Large intestine (tissue), 3 donors: ENCODE measurements at regions not wholly inside any gene's neighbourhood (a gene's known extent, or its start where the extent isn't known, plus 50 kb on each side); places are given as distances from the start of the nearest gene placed in this dataset.

ENCODE experiments used
- DNase-seq, 2 donors: peaks; one replicate each; pipeline versions ENCODE4 v3.0.0 to v3.0.0-alpha.2; 2013
- H3K27ac ChIP-seq: one replicate; pipeline ENCODE4 v1.5.1; 2013; ENCODE audit warnings: low read length
- H3K27me3 ChIP-seq: 2 replicates; pipeline ENCODE4 v1.6.1; 2013; ENCODE audit warnings: low read length; ENCODE audit not compliant: control insufficient read depth, insufficient read depth
- H3K36me3 ChIP-seq: 2 replicates; pipeline ENCODE4 v1.6.1; 2013; ENCODE audit warnings: low read length; ENCODE audit not compliant: control insufficient read depth, insufficient read depth
- H3K4me1 ChIP-seq: one replicate; pipeline ENCODE4 v1.6.1; 2013; ENCODE audit warnings: low read length; ENCODE audit not compliant: control insufficient read depth, insufficient read depth
- H3K4me3 ChIP-seq: one replicate; pipeline ENCODE4 v1.5.1; 2013; ENCODE audit warnings: low read length
- H3K9me3 ChIP-seq: one replicate; pipeline ENCODE4 v1.6.1; 2013; ENCODE audit warnings: mild to moderate bottlenecking, low read depth, low read length, moderate library complexity; ENCODE audit not compliant: control insufficient read depth
- WGBS: methylation state at CpG from one replicate; pipeline ENCODE4 v1.1.5; 2013; ENCODE audit warnings: low lambda C conversion rate; ENCODE audit not compliant: insufficient coverage; 5-methylcytosine and 5-hydroxymethylcytosine counted together

DNA sequence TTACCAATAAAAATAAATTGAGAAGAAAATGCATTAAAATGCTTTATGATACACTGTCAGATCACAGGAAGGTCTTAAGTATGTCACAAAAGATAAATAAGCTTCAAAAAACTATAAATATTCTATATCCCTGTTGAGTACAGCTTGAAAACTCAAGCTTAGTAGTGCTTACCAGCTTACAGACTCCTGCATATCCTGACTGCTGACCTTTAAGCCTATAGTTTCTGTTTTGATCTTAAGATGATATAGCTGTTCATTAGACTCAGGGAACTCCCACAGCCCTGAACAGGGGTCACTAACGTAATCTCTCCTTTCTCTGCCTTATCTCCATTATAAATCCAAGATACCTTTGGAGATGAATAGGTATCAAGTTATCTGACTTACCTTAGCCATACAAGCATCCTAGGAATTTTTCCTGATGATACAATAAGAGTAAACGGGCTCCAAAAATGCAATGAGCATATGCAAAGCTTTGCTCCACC, 93.7 kb upstream of the RBBP8 start:
- WGBS, result 33% methylated on average over 1 of the region's 2 CpGs
- H3K4me1 ChIP-seq, result peaks cover 23% of the 10 kb centered on the region
- no peak overlapping the region for H3K4me3 ChIP-seq
- DNase-seq, result peak in 1 of 2 donors; percentile 48
- no peaks in the 10 kb centered on the region for H3K36me3 ChIP-seq
- H3K27me3 ChIP-seq, result no peaks in the 10 kb centered on the region
- no peaks in the 10 kb centered on the region for H3K9me3 ChIP-seq
- peak overlapping the region; percentile 81 for H3K27ac ChIP-seq

DNA sequence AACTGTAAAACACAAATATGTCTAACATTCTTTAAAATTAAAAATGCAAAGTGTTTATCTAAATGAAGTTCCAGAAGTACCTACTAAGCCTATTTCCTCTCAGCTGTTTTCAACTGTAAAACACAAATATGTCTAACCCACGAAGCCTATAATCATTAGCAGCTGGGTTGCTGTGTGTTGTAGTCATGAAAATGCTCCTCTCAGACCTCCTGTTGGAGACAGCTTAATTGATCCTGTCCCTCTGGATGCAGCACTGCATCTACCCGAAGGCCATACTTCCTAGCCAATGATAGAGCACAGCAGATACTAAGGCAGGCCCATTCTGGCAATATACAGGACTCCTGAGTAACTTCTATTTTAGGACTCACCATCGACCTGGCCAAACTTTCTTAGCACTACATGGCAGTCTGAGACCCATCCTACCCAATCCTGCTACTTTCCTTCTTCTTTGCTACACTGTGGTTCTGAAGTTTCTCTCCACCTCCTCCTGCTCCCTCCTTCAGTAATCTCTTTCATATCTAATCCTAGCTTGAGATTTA, 92.5 kb upstream of the RBBP8 start:
- Histone ChIP-seq H3K4me1 (peaks cover 23% of the 10 kb centered on the region), H3K27ac (no peak overlapping the region), H3K4me3 (no peak overlapping the region), H3K36me3 (no peaks in the 10 kb centered on the region), H3K9me3 (no peaks in the 10 kb centered on the region), H3K27me3 (no peaks in the 10 kb centered on the region)
- DNase-seq, result no peak
- WGBS, result no CpG with 5 or more reads among the region's 3 CpGs

DNA sequence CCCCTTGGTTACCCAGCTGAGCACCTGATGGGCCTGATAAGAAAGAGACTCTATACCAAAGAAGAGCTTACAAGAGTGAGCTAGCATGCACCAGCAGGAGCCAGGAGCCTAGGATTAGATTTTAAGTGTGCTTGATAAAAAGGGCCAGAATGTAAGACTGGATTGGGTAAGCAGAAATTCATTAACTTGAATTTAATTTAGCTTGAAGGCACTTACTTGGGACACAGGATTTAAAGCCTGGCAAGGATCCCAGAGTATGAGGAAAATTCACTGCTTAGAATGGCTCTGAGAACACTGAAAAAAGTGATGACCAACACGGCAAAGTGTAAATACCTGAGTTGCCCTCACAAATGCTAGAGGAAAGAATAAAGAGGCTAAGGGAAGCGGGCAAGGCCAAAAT, 91.3 kb upstream of the RBBP8 start:
- Histone ChIP-seq H3K9me3 (no peaks in the 10 kb centered on the region), H3K36me3 (no peaks in the 10 kb centered on the region), H3K4me1 (peaks cover 23% of the 10 kb centered on the region), H3K27ac (no peak overlapping the region), H3K4me3 (no peak overlapping the region), H3K27me3 (no peaks in the 10 kb centered on the region)
- no CpG with 5 or more reads among the region's 2 CpGs for WGBS
- DNase-seq, result no peak

DNA sequence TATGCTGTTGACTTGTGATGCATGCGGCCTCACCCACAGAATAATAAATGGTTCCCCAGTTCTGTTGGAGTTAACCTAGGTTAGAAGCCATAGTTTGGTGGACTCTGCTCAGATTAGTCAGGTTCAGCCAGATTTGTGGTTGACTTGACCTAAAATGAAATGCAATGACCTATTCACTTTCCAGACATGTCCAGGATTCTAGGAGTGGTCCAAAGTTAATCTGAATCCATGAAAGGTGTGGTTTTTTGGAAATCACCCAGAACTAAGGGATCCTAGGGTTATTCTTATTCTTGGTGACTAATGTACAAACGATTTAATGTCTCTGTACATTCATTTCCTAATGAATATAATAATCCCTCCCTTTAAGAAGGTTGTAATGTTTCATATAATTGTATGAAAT, 88.9 kb upstream of the RBBP8 start:
- Histone ChIP-seq H3K4me1 (peaks cover 5% of the 10 kb centered on the region), H3K9me3 (no peaks in the 10 kb centered on the region), H3K36me3 (no peaks in the 10 kb centered on the region), H3K27me3 (no peaks in the 10 kb centered on the region), H3K4me3 (no peak overlapping the region), H3K27ac (no peak overlapping the region)
- DNase-seq, result no peak
- WGBS, result no CpG with 5 or more reads among the region's 2 CpGs

DNA sequence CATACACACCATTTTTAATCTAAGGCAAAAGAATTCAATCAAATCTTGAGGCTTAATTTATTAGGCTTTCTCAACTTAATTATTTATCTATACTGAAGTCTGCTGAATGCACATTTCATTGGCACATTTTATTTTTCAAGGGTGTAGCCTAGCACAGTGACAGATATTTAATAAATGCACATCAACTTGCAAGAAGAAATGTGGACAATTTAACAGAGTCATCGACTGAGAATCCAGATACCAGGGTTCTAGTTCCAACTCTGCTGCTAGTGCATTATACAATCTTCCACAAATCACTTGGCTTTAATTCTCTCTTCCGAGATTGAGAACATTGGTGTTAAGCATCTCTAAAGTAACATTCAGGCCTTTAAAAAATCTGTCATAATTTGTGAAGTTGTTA, 88.5 kb upstream of the RBBP8 start:
- Histone ChIP-seq H3K4me1 (peaks cover under 1% of the 10 kb centered on the region), H3K4me3 (no peak overlapping the region), H3K27me3 (no peaks in the 10 kb centered on the region), H3K9me3 (no peaks in the 10 kb centered on the region), H3K27ac (no peak overlapping the region), H3K36me3 (no peaks in the 10 kb centered on the region)
- no peak for DNase-seq
- 86% methylated on average over 1 of the region's 2 CpGs for WGBS

DNA sequence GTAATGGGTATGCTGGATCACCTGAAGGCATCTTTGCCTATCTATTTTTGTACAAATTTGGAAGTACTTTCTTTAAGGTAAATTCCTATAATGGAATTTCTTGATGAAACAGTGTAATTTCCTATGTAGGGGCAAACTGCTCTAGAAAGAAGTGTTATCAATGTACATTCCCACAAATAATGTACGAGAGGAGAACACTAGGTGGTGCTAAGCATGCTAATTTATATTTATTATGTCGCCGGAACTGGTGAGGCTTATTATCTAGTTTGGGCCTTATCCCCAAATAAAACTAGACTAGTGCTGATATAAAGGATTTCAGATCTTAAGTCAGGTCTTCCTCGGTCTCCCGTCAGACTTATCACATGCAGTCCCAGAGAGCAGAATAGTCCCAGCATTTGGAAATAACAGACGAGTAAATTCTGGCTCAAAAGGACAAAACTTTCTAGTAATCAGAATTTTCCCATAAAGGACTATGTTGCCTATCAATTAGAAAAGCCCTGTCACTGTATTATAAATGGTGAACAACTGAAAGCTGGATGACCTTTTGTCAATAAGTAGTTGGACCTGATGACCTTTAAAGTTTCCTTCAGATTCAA, 86.9 kb upstream of the RBBP8 start:
- DNase-seq, result no peak
- Histone ChIP-seq H3K36me3 (no peaks in the 10 kb centered on the region), H3K9me3 (no peaks in the 10 kb centered on the region), H3K4me1 (no peaks in the 10 kb centered on the region), H3K4me3 (no peak overlapping the region), H3K27me3 (no peaks in the 10 kb centered on the region), H3K27ac (no peak overlapping the region)
- WGBS, result no CpG with 5 or more reads among the region's 6 CpGs

DNA sequence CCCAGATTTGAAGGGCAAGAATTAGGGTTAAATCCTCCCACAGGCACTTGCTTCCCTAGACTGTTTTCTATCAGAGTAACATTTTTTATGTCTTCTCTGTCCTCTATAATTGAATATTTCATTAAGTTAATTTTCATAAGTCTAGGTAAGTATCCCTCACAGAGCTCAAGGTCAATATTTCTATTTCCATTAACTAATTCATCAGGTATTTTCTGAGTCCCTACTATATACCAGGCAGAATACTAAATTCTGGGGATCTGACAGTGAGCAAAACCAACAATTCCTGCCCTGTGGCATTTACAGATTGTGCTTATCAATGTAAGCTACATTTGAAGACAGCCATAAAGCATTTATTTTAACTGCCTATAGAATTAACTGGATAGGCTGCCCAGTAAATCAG, 86.4 kb upstream of the RBBP8 start:
- no peak overlapping the region for H3K27ac ChIP-seq
- H3K27me3 ChIP-seq, result no peaks in the 10 kb centered on the region
- H3K4me3 ChIP-seq, result no peak overlapping the region
- no peaks in the 10 kb centered on the region for H3K9me3 ChIP-seq
- no peaks in the 10 kb centered on the region for H3K4me1 ChIP-seq
- H3K36me3 ChIP-seq, result no peaks in the 10 kb centered on the region
- DNase-seq, result no peak

DNA sequence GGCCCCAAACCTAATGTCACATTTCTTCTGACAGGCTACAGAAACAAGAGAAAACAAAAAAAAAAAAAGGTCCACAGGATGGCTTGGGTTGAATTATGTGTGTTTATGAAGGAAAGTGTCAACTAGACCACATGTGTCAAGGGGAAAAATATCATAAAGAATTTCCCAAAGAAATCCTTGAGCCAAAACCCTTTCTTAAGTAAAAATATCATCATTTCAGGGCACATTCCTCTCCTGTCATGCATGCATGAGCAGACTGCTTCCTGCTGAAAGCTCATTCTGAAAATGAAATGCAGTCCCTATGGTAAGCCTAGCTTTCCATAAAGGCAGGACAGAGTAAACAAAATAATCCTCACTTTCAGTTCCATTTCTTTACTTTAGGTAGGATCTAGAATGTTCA, 85.7 kb upstream of the RBBP8 start:
- no peak for DNase-seq
- Histone ChIP-seq H3K4me1 (no peaks in the 10 kb centered on the region), H3K27me3 (no peaks in the 10 kb centered on the region), H3K9me3 (no peaks in the 10 kb centered on the region), H3K27ac (no peak overlapping the region), H3K36me3 (no peaks in the 10 kb centered on the region), H3K4me3 (no peak overlapping the region)

DNA sequence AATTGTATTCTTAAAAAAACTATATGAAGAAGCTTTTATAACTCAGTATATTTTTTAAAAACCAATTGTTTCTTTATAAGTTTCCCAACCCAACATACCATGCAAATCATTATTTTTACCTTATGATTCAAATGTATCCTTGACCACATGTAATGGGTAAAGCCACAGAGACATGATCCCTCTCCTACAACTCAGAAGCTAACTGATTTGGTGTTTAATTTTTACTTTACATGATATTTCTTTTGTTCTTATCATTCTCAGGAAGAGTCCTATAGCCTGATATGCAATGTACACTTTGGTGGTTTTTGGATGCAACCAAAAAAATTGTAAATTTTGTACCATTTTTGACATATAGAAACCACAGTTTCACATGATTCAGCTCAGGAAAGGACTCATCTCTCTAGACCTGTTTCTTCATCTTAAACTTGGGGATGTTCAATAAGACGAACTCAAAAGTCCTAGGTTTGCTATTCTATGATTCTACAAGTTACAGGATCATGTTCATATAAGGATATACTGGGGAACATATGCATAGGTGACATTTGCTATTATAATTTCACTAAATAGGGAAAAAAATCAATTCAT, 85.2 kb upstream of the RBBP8 start:
- Histone ChIP-seq H3K27ac (no peak overlapping the region), H3K27me3 (no peaks in the 10 kb centered on the region), H3K4me3 (no peak overlapping the region), H3K4me1 (no peaks in the 10 kb centered on the region), H3K9me3 (no peaks in the 10 kb centered on the region), H3K36me3 (no peaks in the 10 kb centered on the region)
- no peak for DNase-seq
- WGBS, result no CpG with 5 or more reads among the region's 1 CpG

DNA sequence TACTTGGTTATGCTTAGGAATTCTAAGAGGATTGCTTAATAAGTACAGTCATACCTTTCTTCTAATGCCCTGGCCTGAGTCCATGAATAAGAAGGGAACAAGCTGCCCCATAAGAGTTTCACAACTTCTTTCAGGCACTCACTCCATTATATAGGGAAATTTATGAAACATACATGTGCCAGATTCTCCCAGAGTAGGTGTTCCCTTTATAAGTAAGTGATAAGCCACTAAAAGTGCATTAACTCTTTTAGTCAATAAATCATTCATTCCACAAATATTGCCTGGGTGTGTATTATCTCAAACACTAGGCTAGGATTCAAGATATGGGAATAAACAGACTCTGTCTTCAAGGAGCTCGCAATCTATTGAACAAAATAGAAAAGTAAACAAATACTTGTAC, 84.5 kb upstream of the RBBP8 start:
- peak in 1 of 2 donors; percentile 37 for DNase-seq
- no CpG with 5 or more reads among the region's 1 CpG for WGBS
- Histone ChIP-seq H3K36me3 (no peaks in the 10 kb centered on the region), H3K9me3 (no peaks in the 10 kb centered on the region), H3K4me3 (no peak overlapping the region), H3K27me3 (no peaks in the 10 kb centered on the region), H3K27ac (no peak overlapping the region), H3K4me1 (no peaks in the 10 kb centered on the region)

DNA sequence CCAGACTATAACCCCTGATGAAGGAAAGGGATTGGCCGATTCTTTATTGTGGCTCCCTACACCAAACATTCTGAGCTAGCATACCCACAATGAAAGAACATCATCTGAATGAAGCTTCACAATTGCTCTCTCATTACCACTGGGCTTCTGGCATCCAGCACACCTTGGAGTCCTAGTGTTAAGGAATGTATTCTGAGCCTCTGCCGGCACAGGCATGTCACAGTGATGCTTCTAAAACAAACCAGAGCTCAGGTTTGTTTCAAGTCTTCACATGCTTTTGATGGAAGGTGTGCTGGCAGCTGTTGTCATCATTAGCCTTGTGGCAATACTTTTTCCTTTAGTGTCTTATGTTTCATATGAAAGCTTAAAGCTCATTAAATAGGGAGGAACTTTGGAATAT, 76.3 kb upstream of the RBBP8 start:
- DNase-seq, result no peak
- Histone ChIP-seq H3K4me3 (no peak overlapping the region), H3K27me3 (no peaks in the 10 kb centered on the region), H3K9me3 (no peaks in the 10 kb centered on the region), H3K4me1 (no peaks in the 10 kb centered on the region), H3K27ac (no peak overlapping the region), H3K36me3 (no peaks in the 10 kb centered on the region)
- WGBS, result no CpG with 5 or more reads among the region's 2 CpGs
